DMS 273 treated with DMSO at 0.1 percent for 48 hours (cell line): ENCODE measurements at regions not wholly inside any gene's neighbourhood (a gene's known extent, or its start where the extent isn't known, plus 50 kb on each side); places are given as distances from the start of the nearest gene placed in this dataset.
"Not testable (repeated sequence)": the region's sequence is repeated elsewhere in the genome, so short reads cannot be mapped to it uniquely, and the experiment has no call there.

ENCODE experiments used
- DNase-seq: peaks from one replicate; lab custom pipeline; 2025; lab: John Stamatoyannopoulos, UW

DNA sequence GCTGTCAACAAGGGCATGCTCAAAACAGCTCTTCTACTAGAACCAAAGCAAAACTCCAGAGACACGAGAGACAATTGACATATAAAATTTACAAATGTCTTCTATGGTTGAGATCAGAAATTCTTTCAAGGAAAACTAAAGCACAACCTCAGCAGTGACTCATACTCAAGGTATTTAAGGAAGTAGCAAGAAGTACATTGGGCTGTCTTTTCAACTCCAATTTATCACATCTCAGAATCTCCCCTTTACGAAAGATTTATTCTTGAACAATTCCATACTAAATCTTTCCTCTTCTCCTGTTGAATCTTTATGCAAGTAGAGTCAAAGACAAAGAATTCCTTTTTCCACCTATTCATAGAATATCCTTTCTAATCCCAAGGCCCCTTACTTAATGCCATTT is 324.0 kb downstream of the IRS1 start:
- no peak for DNase-seq

- DNase-seq = no peak
Observed at GRCh38 chr2:226474131-226474530, 325.5 kb downstream of the IRS1 start.

DNA sequence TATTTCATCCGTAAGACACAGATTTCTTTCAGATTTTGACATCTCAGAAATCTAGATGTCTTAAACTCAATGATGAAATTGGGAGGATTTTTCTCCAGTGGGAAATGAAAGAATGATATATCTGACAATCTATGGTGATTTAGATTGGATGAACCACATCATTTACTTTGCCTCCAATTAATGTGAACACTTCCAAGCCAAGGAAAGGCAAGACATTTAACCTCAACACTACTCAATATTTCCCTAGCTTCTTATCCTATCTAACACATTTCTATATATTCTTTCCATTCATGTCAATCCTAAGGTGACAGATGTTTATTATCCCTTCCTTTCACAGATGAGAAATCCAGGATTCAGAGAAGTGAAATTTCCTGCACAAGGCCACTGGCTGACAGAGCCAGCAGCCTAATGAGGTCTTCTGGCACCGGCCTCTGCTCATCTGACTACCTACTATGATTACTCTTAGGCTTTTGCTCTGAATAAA is 327.6 kb downstream of the IRS1 start:
- no peak for DNase-seq

GRCh38 chr2:226467633-226468032 is 332.0 kb downstream of the IRS1 start:
- no peak for DNase-seq

DNA sequence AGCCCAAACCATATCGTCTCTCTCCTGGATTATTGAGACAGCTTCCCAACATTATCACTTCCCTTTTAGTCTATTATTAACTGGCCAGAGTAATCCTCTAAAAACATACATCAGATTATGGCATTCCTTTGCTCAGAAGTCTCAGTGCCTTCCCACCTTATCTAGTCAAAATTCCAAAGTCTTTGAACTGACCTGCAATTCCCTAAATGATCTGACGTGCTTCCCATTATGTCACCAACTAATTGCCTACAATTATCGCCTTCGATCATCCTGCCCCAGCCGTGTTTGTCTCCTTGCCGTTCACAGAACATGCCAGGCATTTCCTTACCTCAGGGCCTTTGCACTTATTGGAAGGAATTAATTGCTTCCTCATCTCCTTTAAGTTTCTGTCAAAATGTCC is 332.4 kb downstream of the IRS1 start:
- no peak for DNase-seq

GRCh38 chr2:226466589-226466988 is 333.0 kb downstream of the IRS1 start:
- DNase-seq = no peak

DNA sequence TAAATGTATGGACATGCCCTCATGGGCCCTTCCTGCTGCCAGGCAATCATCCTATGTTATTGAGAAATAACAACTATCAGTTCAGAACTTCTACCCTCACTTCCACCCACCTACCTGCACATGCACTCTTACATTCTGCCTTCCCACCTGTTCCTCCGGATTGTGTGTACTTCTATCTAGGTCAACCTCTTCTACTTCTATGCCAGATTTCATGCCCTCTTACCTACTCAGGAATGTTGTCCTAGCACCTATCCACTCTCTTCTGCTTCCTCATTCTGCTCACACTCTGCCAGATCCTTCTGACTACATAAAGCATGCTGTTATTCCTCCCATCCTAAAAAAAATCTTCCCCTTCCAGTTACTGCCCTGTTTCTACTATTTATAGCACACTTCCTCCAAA is 333.5 kb downstream of the IRS1 start:
- DNase-seq = no peak

DNA sequence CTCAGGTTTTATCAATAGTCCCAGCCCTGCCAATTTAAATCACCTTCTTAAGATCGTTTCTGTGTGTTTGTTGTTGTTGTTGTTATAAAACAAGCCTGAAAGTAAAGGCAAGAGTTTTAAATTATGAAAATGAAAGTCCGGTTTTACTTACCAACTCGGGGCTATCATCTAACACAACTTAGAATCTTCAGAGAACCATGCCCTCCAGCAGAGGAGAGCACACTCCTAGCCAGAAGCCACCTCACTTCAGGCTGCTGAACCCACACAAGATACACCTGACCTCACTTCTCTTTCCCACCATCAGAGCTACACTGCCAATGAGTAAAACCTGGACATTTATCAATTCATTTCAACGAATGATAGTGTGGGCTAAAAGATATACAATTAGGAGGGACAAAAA is 335.2 kb downstream of the IRS1 start:
- DNase-seq = no peak

GRCh38 chr2:226463154-226463553 is 336.5 kb downstream of the IRS1 start:
- no peak for DNase-seq

GRCh38 chr2:226461981-226462380 is 337.6 kb downstream of the IRS1 start:
- no peak for DNase-seq

DNA sequence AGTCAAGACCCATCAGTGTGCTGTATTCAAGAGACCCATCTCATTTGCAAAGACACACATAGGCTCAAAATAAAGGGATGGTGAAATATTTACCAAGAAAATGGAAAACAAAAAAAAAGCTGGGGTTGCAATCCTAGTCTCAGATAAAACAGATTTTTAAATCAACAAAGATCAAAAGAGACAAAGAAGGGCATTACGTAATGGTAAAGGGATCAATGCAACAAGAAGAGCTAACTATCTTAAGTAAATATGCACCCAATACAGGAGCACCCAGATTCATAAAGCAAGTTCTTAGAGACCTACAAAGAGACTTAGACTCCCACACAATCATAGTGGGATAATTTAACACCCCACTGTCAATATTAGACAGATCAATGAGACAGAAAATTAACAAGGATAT is 343.5 kb downstream of the IRS1 start:
- not testable (repeated sequence) for DNase-seq

GRCh38 chr2:226452768-226453167 is 346.9 kb downstream of the IRS1 start:
- no peak for DNase-seq

- DNase-seq = no peak
Observed at GRCh38 chr2:226451486-226451885, 348.1 kb downstream of the IRS1 start.

GRCh38 chr2:226450141-226450540 is 349.5 kb downstream of the IRS1 start:
- DNase-seq = no peak

GRCh38 chr2:226447338-226448300 is 352.0 kb downstream of the IRS1 start:
- no peak for DNase-seq

DNA sequence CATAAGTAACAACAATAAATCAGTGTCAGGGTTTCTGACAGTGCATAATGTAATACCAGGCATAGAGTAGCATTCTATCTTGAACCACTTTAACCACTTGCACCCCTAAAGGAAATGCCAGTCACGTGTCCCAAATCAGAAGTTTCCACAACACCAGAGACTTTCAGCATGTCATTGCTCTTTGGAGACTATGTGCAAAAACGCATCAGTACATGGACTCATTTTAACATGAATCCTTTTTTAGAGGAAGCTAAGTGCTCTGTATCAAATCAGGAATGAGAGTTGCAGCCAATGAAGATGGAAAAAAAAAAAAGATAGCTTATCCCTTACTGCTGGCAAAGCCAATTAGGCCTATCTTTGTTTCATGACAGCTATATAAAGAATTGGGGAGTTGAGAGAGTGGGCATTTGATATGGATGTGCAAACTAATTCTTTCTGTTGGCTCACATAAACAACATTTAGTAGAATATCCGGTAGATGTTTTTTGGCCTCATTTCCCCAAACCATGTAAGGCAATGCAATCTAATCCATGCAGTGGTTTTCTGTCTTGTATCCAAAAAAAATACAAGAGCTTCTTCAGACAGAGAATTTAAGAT is 353.1 kb downstream of the IRS1 start:
- DNase-seq = no peak

GRCh38 chr2:226445216-226445861 is 354.3 kb downstream of the IRS1 start:
- no peak for DNase-seq

- DNase-seq = no peak
Observed at GRCh38 chr2:226443112-226443511, 356.5 kb downstream of the IRS1 start.

DNA sequence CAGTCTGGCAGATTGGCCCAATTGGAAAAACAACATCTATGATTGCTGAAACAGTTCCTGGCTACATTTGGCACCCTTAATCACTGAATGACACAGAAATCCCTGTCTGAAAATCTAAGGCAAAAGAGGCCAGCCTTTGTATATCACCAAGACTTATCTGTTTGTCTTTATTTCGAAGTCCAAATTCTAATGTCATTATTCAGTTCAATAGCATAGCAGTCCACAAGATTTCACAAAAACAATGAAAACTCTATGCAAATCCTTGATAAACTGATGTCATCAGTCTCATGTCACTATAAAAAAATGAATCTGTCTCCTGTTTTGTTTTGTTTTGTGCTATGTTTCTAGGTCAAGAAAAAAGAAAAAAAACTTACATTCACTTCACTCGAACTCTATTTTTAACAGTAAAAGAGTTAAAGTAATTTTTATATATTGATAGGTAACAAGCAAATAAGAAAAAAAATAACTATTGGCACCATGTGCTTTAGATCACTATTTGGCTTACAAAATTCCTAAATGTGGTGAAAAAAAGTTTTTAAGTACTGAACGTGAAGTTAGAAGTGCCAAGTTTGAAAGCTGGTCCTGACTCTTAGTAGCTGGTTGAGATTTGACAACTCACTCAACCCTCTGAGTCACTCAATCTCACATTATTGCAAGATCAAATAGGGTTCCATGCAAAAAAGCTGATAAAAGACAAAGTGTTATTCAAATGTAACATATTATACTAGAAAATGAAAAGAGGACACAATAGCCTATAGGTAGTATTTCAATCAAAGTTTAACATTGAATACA is 359.3 kb downstream of the IRS1 start:
- DNase-seq = no peak

GRCh38 chr2:226439337-226439736 is 360.3 kb downstream of the IRS1 start:
- DNase-seq = no peak

DNA sequence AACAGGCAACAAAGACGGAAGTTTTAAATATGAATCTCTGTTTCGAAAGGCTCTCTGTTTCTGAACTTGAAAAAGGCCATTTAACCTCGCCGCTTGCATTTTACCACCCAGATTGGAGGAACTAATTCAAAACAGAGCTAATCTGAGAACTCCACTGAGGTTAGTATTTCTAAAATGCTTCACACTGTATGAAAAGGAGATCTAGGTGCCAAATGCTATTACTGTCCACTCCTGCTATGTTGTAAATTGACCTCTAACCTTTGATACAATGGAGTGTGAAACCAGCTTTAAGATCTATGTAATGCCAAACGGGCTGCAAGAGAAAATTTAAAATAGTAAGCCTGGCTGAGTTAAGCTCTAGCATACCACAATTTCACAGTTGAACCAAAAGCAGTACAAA is 364.5 kb downstream of the IRS1 start:
- DNase-seq = no peak

DNA sequence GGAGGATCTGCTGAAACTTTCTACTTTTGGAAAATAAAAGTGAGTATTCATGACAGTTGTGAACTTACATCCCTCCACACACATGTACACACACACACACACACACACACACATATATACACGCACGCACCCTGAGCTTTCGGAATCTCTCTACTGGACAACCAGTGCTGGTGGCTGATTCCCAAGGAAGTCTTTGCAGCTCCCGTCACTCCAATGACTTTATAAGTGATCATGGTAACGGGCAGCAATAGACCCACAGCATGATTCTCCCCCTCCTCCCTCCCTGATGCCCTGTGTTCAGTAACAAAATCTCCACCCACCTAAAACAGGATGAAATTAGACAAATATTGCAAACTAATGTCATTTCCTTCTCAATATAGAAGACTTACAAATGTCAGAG is 364.9 kb downstream of the IRS1 start:
- no peak for DNase-seq
